ENCODE measurements at regions not wholly inside any gene's neighbourhood (a gene's known extent, or its start where the extent isn't known, plus 50 kb on each side); places are given as distances from the start of the nearest gene placed in this dataset.
"Not testable (repeated sequence)": the region's sequence is repeated elsewhere in the genome, so short reads cannot be mapped to it uniquely, and the experiment has no call there.

DNA sequence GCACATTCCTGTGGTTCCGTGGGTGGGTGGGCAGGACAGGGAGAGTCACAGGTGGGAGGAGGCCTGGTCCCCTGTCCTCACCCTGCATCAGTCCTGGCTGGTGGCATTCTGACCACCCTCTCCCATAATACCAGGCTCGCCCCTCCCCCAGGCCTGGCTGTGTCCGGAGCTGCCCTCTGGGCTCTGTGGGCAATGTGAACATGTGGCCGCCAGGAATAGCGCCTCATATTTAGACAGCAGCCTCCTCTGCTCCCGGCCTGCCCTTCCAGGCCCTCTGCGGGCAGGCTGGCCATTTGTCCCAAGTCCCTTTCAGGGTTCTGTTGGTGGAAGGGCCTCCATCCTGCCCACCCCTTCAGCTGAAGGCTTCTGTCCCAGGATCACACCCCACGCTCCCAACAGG, 4482.2 kb upstream of the TPTE start:
- H3K27ac Mint-ChIP-seq; H3K27me3 Mint-ChIP-seq (ENCODE audit: low read depth); CTCF ChIA-PET; H3K9me3 Mint-ChIP-seq; H3K4me1 Mint-ChIP-seq; DNase-seq (ENCODE audit: low spot score); H3K36me3 Mint-ChIP-seq; H3K4me3 Mint-ChIP-seq; POLR2A ChIA-PET; ATAC-seq: not testable (repeated sequence)

DNA sequence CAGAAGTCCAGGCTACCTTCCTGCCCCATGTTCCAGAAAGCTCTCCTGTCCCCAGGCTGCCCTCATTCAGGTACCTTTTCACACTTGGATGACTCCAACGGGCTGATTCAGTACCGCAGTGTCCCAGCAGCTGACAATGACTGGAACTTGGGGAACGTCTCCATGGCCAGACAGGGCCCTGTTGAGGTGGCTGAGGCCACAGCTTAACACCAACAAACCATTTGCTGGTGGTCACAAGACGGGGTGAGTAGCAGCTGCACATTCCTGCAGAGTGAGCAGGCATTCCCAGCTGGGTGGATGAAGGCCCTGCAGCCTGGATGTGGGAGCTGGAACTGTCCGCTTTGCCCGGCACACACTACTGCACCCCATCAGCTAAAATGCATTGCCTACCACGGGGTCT, 4481.3 kb upstream of the TPTE start:
- H3K27ac Mint-ChIP-seq; DNase-seq (ENCODE audit: low spot score); H3K4me3 Mint-ChIP-seq; POLR2A ChIA-PET; H3K4me1 Mint-ChIP-seq; H3K36me3 Mint-ChIP-seq; H3K9me3 Mint-ChIP-seq; ATAC-seq; H3K27me3 Mint-ChIP-seq (ENCODE audit: low read depth); CTCF ChIA-PET: not testable (repeated sequence)

DNA sequence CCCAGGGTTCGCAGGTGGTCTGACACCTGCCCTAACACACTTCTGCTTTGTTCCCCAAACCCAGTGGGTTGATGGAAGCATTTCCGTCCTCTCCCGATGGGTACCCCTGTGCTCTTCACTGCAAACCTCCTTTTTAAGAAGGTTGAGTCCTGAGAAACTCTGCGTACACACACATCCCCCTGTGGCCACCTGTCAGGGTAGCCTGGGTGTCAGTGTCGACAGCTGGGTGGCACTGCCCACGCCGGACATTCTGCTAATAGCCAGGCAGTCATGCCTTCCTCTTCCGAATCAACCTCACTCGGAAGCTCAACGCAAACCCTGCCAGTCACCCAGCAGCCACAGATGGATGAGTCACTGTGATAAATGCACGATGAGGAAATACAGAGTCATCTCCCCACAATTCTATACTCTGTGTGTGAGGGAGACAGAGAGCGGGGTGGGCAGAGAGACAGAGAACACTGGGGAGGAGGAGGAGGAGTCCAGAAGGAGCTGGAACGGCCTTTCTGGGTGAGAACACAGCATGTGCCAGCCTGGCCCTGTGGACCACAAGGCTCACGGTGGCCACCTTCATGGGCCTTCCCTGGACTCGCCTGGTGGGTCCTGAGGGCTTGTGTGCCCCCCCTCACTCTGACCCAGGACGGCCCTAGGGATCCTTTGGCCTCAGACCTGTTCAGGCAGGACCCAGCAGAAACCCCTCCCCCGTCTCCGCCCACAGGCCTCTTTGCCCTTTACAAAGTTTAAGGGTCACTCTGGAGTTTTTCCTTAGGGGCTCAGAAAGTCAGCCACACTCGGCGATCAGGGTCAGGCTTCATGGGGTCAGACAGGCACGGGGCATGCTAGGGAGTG, 4477.7 kb upstream of the TPTE start:
- H3K4me1 Mint-ChIP-seq; H3K27me3 Mint-ChIP-seq (ENCODE audit: low read depth); POLR2A ChIA-PET; H3K36me3 Mint-ChIP-seq; ATAC-seq; H3K4me3 Mint-ChIP-seq; H3K9me3 Mint-ChIP-seq; CTCF ChIA-PET; DNase-seq (ENCODE audit: low spot score); H3K27ac Mint-ChIP-seq: not testable (repeated sequence)

DNA sequence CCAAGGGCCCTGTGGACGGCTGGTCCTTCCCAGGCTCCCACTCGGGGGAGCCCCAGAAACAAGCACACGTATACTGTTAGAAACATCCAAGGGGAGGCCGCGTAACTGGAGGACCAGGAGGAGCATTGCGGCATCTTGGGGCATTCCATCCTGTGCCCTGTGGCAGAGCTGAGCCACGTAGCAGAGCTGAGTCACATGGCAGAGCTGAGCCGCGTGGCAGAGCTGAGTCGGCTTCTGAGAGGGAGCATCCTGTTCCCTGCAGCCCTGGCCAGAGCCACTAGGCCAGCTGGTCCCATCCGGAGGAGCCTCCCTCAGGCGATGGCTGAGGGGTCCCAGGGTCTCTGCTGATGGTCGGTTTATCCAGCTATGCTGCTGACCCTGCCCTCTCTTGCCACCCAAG, 4476.7 kb upstream of the TPTE start:
- H3K4me3 Mint-ChIP-seq; H3K4me1 Mint-ChIP-seq; H3K27me3 Mint-ChIP-seq (ENCODE audit: low read depth); H3K27ac Mint-ChIP-seq; DNase-seq (ENCODE audit: low spot score); POLR2A ChIA-PET; H3K9me3 Mint-ChIP-seq; ATAC-seq; H3K36me3 Mint-ChIP-seq; CTCF ChIA-PET: not testable (repeated sequence)

DNA sequence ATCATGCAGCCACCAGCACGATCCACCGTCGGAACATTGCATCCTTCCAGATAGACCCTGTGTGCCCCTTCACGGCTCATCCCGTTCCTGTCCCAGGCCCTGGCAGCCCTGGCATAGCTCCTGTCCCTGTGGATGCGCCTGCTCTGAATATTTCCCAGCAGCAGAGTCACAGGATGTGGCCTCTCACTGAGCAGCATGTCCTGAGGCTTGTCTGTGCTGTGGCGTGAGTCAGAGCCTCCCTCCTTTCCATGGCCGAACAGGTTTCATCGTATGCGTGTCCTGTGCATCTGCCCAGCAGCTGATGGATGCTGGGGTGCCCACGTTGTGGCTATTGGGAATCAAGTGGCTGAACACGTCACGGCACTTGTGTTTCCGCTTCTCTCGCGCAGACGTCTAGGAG, 4471.5 kb upstream of the TPTE start:
- H3K4me3 Mint-ChIP-seq; H3K27ac Mint-ChIP-seq; ATAC-seq; DNase-seq (ENCODE audit: low spot score); H3K4me1 Mint-ChIP-seq; H3K36me3 Mint-ChIP-seq; CTCF ChIA-PET; H3K9me3 Mint-ChIP-seq; H3K27me3 Mint-ChIP-seq (ENCODE audit: low read depth); POLR2A ChIA-PET: not testable (repeated sequence)

DNA sequence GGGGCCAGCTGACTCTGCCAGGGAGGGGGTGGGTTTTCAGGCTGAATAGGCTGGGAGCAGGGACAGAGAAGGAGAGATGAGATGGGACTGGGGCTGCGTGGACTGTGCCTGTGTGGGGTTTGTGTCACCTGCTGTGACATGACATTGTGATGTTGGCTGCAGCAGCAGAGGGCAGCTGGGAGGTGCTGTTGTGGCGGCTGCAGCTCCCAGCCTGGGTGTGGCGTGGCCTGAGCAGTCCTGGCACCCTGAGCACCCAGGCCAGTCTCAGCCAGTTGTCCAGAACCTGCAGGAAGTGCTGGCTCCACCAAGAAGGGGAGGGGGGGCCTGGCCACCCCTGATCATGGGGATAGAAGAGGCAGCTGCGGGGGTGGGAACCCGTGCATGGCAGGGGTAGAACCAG, 4469.3 kb upstream of the TPTE start:
- DNase-seq (ENCODE audit: low spot score); H3K4me1 Mint-ChIP-seq; H3K9me3 Mint-ChIP-seq; H3K36me3 Mint-ChIP-seq; POLR2A ChIA-PET; H3K27ac Mint-ChIP-seq; H3K27me3 Mint-ChIP-seq (ENCODE audit: low read depth); H3K4me3 Mint-ChIP-seq; ATAC-seq; CTCF ChIA-PET: not testable (repeated sequence)

DNA sequence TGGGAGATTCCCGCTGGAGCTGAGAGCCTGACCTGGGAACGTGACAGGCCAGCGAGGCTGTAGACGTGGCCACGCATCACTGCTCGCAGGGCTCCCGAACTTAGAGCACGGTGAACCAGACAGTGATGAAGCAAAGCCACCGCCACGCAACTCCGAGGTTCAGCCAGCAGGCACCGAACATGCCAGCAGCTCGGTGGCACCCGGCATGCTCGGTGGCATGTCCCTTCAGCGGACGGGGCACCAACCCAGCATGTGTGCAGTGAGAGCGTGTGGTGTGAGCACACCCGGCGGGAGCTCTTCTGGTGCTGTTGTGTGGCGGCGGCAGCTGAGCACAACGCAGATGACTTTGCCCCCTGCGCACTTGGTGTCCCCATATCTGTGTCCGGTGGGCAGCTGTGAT, 4468.2 kb upstream of the TPTE start:
- CTCF ChIA-PET; POLR2A ChIA-PET; H3K9me3 Mint-ChIP-seq; H3K27ac Mint-ChIP-seq; ATAC-seq; H3K4me1 Mint-ChIP-seq; H3K27me3 Mint-ChIP-seq (ENCODE audit: low read depth); H3K36me3 Mint-ChIP-seq; H3K4me3 Mint-ChIP-seq; DNase-seq (ENCODE audit: low spot score): not testable (repeated sequence)

DNA sequence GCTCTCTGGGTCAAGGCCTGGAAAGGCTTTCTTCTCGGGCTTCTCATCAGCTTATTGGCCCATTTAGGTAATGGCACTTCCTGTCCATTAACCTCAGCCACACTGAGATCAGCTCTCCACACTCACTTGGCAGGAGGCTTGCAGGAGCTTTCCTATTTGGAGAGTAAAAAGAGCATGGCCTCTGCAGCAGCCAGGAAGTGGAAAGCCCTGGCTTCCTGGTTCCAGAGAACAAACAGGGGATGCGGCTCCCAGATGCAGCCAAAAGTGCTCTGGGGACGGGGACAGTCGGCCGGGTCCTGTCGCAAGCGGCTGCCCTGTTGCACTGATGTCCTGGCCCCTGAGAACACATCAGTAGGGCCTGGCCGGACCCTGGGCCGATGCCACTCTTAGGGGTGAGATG, 4462.4 kb upstream of the TPTE start:
- CTCF ChIA-PET; H3K4me3 Mint-ChIP-seq; H3K27me3 Mint-ChIP-seq (ENCODE audit: low read depth); POLR2A ChIA-PET; H3K36me3 Mint-ChIP-seq; ATAC-seq; DNase-seq (ENCODE audit: low spot score); H3K27ac Mint-ChIP-seq; H3K4me1 Mint-ChIP-seq; H3K9me3 Mint-ChIP-seq: not testable (repeated sequence)

DNA sequence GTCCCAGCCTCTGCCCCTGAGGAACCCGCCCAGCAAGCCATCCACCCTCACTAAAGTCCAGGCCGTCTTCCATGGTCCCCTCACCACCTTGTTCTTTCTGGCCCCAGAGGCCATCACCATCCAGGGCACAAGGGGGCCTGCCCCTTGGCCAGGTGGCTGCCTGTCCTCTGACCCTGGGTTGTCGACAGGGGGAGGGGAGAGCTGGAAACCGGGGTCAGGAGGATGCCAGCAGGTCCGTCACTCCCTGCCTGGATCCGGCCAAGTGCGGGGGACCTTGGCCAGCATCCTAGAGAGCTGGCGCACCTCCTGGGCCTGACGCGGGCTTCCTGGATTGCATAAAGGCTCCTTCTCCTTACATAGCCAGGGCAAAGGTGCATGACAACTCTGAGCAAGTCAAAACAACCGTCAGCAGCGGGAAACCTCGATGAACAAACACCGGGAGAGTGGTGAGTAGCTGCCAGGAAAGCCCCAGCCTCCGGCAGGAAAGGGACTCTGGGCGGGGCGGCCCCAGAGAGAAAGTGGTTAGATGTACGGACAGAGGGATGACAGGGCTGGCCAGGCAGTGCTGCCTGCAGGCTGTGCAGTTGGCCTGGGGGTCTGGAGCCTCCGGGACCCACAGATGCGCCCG, 4461.2 kb upstream of the TPTE start:
- H3K27me3 Mint-ChIP-seq (ENCODE audit: low read depth); H3K4me1 Mint-ChIP-seq; H3K4me3 Mint-ChIP-seq; H3K9me3 Mint-ChIP-seq; ATAC-seq; CTCF ChIA-PET; H3K36me3 Mint-ChIP-seq; POLR2A ChIA-PET; DNase-seq (ENCODE audit: low spot score); H3K27ac Mint-ChIP-seq: not testable (repeated sequence)

DNA sequence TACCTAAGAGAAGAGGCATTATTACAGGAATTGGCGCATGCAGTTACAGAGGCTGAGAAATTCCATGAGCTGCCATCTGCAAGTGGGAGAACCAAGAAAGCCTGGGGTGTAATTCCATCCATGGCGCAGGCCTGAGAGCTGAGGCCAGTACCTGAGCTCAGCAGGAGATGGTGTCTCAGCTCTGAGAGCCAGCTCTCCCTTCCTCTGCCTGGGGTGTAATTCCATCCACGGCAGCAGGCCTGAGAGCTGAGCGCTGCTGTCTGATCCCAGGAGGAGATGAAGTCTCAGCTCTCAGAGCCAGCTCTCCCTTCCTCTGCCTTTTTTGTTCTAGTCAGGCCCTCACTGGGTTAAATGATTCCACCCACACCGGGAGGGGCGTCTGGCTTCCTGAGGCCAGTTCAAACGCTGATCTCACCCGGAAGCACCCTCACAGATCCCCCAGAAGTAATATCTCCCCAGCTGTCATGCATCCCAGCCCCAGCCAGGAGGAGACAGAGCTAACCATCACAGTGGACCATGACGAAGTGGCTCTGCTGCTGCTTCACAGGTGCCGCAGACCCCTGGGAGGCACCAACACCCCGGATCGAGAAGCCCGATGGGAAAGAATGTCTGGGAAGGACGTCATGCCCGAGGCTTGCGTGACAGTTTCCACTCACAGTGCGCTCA, 4454.9 kb upstream of the TPTE start:
- DNase-seq (ENCODE audit: low spot score); H3K4me1 Mint-ChIP-seq; H3K4me3 Mint-ChIP-seq; CTCF ChIA-PET; H3K36me3 Mint-ChIP-seq; H3K27me3 Mint-ChIP-seq (ENCODE audit: low read depth); H3K27ac Mint-ChIP-seq; POLR2A ChIA-PET; H3K9me3 Mint-ChIP-seq; ATAC-seq: not testable (repeated sequence)

DNA sequence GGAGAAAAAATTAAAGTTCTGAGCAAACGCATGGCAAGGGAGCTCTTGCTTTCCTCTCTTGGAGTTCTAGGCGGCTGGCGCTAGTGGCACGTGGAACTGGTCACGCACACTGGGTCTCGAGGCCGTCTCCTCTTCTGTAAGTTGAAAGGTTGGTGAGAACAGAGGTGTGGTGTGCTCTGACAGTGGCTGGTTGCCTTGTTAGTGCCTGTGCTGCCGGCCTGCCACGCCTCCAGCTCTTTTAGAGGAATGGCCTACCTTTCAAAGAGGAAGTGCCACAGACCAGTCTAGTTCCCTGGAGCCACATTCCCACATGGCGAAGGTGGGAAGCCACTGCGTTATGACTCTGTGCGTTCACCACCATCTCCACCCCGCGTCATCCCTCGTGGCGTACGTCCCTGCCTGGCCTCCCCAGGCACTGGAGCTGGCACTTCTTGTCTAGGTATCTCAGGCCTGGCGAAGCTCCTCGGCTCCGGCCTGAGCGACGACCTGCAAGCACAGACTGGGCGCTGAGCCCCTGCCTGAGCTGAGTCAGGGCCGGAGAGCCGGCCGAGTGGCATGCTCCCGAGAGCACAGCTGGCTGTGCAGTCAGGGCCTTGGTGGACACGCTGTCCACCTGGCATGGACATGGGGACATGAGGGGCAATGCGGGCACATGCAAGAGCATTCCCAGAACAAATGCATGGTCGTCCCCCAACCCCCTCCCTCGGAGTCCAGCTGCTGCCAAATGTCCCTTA, 4453.1 kb upstream of the TPTE start:
- H3K9me3 Mint-ChIP-seq; H3K4me3 Mint-ChIP-seq; CTCF ChIA-PET; DNase-seq (ENCODE audit: low spot score); H3K27me3 Mint-ChIP-seq (ENCODE audit: low read depth); ATAC-seq; POLR2A ChIA-PET; H3K36me3 Mint-ChIP-seq; H3K27ac Mint-ChIP-seq; H3K4me1 Mint-ChIP-seq: not testable (repeated sequence)

DNA sequence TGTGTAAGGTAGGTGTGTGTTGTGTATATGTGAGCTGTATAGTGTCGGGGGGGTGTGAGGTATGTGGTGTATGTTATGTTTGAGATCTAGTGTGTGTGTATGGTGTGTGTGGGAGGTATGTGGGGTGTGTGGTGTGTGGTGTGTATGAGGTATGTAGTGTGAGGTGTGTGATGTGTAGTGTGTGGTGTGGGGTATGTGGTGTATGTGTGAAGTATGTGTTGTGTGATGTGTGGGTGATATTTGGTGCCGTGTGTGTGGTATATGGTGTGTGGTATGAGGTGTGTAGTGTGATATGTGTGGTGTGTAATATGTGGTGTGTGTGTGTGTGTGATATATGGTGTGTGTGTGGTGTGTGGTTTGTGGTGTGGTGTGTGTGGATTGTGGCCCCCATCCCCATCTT, 4451.2 kb upstream of the TPTE start:
- not testable (repeated sequence) for H3K4me3 Mint-ChIP-seq

More for the DNA sequence above, 4451.2 kb upstream of the TPTE start:
- ATAC-seq; H3K27me3 Mint-ChIP-seq (ENCODE audit: low read depth); POLR2A ChIA-PET; CTCF ChIA-PET; H3K27ac Mint-ChIP-seq; H3K9me3 Mint-ChIP-seq; H3K36me3 Mint-ChIP-seq; DNase-seq (ENCODE audit: low spot score); H3K4me1 Mint-ChIP-seq: not testable (repeated sequence)

Measured in WTC11 (cell line).